ENCODE measurements at regions not wholly inside any gene's neighbourhood (a gene's known extent, or its start where the extent isn't known, plus 50 kb on each side); places are given as distances from the start of the nearest gene placed in this dataset.

DNA sequence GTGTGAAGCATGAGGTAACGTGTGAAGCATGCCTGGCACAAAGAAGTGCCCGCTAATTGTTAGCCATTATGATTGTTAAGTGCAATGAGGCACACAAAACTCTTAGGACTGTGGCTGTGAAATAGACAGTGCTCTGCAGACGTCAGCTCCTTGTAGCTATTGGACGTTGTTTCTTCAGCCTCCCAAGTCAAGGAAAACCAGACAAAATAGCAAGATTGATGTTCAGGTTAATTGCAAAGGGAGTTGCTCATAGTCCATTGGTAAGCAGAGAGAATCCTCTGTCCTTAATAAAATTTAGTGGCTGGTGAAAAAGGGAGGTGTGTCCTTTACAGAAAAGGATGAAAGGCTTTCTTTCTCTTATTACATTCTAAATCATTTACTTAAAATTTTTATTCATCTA lies 54.6 kb upstream of the MBP start:
- H3K27me3 ChIP-seq (ENCODE audit: low read depth) = no peaks in the 10 kb centered on the region
- TF ChIP-seq, protein P1, sequence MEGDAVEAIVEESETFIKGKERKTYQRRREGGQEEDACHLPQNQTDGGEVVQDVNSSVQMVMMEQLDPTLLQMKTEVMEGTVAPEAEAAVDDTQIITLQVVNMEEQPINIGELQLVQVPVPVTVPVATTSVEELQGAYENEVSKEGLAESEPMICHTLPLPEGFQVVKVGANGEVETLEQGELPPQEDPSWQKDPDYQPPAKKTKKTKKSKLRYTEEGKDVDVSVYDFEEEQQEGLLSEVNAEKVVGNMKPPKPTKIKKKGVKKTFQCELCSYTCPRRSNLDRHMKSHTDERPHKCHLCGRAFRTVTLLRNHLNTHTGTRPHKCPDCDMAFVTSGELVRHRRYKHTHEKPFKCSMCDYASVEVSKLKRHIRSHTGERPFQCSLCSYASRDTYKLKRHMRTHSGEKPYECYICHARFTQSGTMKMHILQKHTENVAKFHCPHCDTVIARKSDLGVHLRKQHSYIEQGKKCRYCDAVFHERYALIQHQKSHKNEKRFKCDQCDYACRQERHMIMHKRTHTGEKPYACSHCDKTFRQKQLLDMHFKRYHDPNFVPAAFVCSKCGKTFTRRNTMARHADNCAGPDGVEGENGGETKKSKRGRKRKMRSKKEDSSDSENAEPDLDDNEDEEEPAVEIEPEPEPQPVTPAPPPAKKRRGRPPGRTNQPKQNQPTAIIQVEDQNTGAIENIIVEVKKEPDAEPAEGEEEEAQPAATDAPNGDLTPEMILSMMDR (IDR thresholded peaks at IDR 0.05) = no peak
- no peak overlapping the region for H3K27ac ChIP-seq
- ATAC-seq (no peak), DNase-seq (no peak)
- no peak overlapping the region for H3K4me3 ChIP-seq
- H3K36me3 ChIP-seq = no peaks in the 10 kb centered on the region
- no peaks in the 10 kb centered on the region for H3K4me1 ChIP-seq
- no peaks in the 10 kb centered on the region for H3K9me3 ChIP-seq
- intact Hi-C loops (cut with DNase I) = no loop called here

DNA sequence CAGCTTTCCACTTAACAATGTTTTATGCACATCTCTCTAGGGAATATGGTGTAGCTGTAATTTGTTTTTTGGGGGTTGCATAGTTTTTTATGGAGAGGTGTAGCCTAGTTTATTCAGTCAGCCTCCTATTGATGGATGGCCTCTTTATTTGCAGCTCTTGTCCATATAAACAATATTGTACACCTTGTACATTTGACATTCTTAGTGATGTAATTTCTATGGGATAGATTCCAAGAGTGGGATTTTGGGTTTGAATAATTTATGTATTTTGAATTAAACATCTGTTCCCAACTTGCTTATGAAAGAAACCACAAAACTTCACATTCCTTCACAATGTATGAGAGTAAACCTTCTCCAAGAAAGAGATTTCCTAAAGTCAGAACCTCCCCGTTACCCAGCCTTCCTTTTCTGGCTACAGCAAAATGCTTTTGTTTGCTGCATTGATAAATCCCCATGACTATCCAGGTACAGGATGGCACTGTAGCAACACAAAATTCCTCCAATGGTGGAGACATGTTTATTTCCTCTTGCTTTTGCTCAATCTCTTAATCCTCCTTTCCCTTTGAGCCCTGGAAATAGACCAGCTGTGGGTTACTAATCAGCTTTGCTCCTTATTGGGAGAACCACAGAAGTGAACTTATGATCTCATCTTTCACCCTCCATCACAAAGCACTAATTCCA lies 58.4 kb upstream of the GALR1 start:
- no peak for DNase-seq
- H3K36me3 ChIP-seq = no peaks in the 10 kb centered on the region
- H3K9me3 ChIP-seq = no peaks in the 10 kb centered on the region
- no peak overlapping the region for H3K4me3 ChIP-seq
- no peak overlapping the region for H3K27ac ChIP-seq
- H3K4me1 ChIP-seq = no peaks in the 10 kb centered on the region
- intact Hi-C loops (cut with DNase I) = no loop called here
- ATAC-seq = no peak
- H3K27me3 ChIP-seq (ENCODE audit: low read depth) = no peaks in the 10 kb centered on the region
- TF ChIP-seq, protein P1 (IDR thresholded peaks at IDR 0.05) = no peak

DNA sequence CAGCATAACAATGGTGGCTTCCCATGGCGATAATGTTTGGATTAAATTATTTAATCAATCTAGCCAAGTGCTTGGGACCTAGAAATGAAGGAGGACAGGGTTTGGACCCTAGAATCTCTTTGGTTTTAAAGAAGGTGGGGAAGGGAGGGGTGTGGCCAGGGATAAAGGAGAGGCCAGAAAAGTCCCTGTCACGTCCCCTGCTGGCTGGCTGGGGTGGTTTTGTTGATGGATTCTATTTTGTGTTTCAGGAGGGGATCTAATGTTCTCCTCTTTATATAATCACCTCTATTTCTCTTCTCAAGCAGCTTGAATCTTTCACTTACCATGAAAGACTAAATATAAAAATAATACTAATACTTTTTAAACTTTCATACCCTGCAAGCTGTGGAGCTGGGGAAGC lies 52.6 kb upstream of the GALR1 start:
- Histone ChIP-seq H3K36me3 (no peaks in the 10 kb centered on the region), H3K9me3 (no peaks in the 10 kb centered on the region), H3K4me3 (no peak overlapping the region), H3K4me1 (no peaks in the 10 kb centered on the region), H3K27me3 (ENCODE audit: low read depth) (no peaks in the 10 kb centered on the region), H3K27ac (no peak overlapping the region)
- no peak for DNase-seq
- TF ChIP-seq, protein P1 (IDR thresholded peaks at IDR 0.05) = no peak
- no peak for ATAC-seq
- intact Hi-C loops (cut with DNase I) = no loop called here

DNA sequence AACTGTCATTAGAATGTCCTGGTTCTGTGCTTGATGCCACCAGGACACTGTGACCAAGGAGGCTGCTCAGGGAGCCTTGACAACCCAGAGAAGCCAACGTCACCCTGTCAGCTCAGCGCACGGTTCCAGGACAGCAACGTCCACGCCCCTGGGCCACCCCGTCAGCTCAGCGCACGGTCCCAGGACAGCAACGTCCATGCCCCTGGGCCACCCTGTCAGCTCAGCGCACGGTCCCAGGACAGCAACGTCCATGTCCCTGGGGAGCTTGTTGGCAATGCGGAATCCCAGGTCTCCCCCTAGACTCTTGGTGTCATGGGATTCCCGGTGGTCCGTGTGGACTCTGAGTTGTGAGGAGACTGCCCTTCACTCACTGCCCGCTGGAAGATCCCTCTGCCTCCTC lies 51.0 kb upstream of the GALR1 start:
- no peak overlapping the region for H3K4me3 ChIP-seq
- TF ChIP-seq, protein P1 (IDR thresholded peaks at IDR 0.05) = no peak
- intact Hi-C loops (cut with DNase I) = no loop called here
- no peak for DNase-seq
- H3K36me3 ChIP-seq = no peaks in the 10 kb centered on the region
- no peaks in the 10 kb centered on the region for H3K4me1 ChIP-seq
- peak in 1 of 2 donors; percentile 43 for ATAC-seq
- H3K27ac ChIP-seq = no peak overlapping the region
- no peaks in the 10 kb centered on the region for H3K27me3 ChIP-seq (ENCODE audit: low read depth)
- no peaks in the 10 kb centered on the region for H3K9me3 ChIP-seq

DNA sequence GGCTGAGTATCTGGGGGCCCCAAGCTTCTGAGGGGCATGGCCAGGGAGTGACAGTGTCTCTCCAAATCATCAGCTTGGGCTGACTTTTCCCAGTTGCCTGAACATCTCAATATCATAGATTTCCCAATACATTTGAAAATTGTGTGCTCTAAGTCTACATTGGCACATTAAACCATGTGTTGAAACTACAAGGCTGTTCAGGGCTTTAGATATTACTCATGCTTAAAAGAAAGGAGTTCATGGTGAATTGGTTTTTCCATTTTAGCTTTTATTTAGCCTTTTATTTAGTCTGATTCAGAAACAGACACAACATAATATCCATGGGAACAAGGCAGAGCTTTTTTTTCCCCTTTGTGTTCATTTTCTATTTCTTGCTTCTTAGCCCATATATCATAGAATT lies 49.9 kb upstream of the GALR1 start:
- Histone ChIP-seq H3K36me3 (no peaks in the 10 kb centered on the region), H3K27ac (no peak overlapping the region), H3K9me3 (no peaks in the 10 kb centered on the region), H3K4me3 (no peak overlapping the region), H3K27me3 (ENCODE audit: low read depth) (no peaks in the 10 kb centered on the region), H3K4me1 (no peaks in the 10 kb centered on the region)
- DNase-seq = no peak
- intact Hi-C loops (cut with DNase I) = no loop called here
- TF ChIP-seq, protein P1 (IDR thresholded peaks at IDR 0.05) = no peak
- no peak for ATAC-seq
